GM12874 (cell line): ENCODE measurements at regions not wholly inside any gene's neighbourhood (a gene's known extent, or its start where the extent isn't known, plus 50 kb on each side); places are given as distances from the start of the nearest gene placed in this dataset.
A peak's percentile ranks its signal among the peaks of the same experiment; 100 is the strongest.

Experiments used
- TF ChIP-seq, protein P1 (sequence below): IDR thresholded peaks from 2 replicates; pipeline ENCODE4 v1.5.1; 2011; ENCODE audit warnings: low read depth, mild to moderate bottlenecking, control low read depth, low read length, moderate library complexity; ENCODE audit not compliant: insufficient read depth

DNA sequence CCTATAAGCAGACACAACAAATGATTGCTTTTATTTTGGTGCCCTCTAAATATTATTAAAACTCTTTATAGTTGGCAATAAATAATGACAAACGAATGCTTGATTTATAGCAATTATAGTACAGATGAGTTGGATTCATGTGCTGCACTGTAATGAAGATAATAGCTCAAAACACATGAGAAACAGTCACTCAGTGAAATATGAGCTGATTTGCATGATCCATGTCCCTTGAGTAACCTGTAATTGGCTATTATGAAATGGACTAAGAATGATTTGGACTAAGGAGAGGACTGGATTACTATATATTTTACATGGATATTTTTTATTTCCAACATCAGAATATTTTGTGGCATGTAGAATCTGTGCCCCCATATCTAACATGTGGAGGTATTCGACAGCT lies 365.6 kb upstream of the UBE2E3 start:
- TF ChIP-seq, protein P1, sequence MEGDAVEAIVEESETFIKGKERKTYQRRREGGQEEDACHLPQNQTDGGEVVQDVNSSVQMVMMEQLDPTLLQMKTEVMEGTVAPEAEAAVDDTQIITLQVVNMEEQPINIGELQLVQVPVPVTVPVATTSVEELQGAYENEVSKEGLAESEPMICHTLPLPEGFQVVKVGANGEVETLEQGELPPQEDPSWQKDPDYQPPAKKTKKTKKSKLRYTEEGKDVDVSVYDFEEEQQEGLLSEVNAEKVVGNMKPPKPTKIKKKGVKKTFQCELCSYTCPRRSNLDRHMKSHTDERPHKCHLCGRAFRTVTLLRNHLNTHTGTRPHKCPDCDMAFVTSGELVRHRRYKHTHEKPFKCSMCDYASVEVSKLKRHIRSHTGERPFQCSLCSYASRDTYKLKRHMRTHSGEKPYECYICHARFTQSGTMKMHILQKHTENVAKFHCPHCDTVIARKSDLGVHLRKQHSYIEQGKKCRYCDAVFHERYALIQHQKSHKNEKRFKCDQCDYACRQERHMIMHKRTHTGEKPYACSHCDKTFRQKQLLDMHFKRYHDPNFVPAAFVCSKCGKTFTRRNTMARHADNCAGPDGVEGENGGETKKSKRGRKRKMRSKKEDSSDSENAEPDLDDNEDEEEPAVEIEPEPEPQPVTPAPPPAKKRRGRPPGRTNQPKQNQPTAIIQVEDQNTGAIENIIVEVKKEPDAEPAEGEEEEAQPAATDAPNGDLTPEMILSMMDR, result no peak

DNA sequence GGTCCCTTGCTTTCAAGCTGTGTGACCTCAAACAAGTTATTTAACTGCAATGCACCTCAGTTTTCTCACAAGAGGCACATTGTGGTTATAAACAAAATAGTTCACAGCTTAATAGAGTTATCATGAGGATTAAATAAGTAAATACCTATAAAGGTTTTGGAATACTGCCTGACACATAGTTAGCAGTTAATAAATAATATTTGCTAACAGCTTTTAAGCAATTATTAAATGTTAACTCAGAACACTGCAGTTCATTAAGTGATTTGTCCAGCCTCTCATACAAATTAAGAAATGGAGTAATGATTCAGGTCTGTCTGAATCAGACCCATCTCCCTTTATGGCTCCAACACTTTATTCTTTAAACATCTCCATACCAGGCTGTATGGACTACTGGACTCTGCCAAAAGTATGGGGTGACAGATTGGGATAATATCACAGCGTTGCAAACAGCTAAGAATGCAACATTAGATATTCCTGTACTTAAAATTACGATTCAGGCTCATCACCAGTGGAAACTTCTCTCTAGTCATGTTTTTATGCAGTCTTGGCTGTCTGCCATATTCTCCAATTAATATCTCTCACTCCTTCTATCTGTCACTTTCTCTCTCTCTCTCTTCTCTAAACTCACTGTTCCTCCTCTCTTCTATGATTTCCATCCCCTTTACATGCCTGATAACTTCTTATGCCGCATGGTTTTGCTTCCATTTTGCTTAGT lies 370.6 kb upstream of the UBE2E3 start:
- TF ChIP-seq, protein P1, result no peak

DNA sequence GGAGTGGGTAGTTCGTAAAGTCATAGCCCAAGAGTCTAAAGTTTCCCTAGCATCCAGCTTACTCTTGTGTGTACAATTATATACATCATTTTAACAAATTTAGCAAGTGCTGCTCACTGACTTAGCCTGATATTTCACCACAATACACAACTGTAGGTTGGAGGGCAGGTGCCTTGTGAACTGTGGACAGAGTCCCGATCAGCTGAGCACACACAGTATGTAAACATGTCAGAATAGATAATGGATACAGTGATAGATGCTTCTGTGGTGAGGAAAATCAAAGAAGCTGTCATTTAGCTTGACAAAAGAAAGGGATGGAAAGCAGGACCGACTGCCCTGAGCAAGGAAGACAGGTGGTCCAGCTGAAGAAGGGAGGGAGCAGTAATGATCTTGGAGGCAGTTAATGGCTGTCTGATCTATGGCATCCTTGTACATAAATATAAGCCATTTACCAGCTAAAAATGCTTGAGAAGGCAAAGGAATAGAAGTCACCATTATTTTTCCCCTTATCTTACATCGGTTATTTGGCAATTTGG lies 372.8 kb upstream of the UBE2E3 start:
- TF ChIP-seq, protein P1, result no peak

DNA sequence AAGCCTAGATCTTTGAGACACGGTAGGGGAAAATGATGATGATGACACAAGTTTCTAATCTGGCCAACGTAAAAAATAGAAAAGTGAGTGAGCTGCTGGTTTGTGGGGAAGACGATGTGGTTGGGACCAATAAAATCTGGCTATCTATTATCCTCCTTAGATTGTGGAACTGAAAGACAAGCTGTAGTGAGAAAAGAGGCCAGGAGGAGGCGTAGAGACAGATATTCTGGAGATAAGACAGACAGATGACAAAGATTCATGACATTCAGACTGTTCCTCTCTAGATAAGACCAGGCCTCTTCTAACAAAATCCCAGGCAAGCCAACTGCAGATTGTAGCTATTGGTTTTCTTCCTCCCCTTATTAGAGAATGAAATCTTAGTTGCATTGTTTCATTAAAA lies 376.3 kb upstream of the UBE2E3 start:
- TF ChIP-seq, protein P1, result peak; percentile 33; the same call in 1 of the 2 replicates

DNA sequence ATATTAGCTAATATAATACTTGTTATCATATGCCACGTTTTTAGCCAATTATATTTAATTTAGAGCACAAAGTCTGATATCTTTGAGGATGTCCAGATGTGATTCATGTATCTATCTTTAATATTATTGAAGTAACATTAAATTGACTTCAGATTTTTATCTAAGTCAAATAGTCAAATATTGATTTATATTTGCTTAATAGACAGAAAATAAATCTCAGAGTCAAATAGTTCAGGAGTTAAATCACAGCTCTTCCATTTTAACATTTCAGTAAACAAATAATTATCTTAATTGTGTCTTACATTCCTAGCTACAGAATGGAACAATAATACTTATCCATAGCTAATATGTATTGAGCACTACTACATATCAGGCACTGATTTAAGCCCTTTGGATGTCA lies 379.4 kb upstream of the UBE2E3 start:
- TF ChIP-seq, protein P1, result no peak

DNA sequence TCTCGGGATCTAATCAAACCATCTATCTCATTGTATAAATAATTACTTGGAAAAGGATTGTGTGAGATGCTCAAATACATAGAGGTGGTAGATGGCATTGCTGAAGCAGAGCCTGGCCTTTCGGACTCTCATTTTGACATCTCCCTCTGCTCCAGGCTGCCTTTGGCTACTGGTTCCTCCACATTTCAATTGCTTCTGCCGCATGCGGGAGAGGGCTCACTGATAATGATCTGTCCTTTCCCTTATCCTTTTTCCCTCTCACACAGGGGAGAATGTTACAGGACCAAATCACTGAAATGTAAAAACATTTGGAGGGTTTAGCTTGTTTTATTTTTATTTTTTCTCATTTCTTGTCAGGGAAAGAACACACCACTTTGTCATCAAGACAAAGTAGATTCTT lies 380.6 kb upstream of the UBE2E3 start:
- TF ChIP-seq, protein P1, result no peak

DNA sequence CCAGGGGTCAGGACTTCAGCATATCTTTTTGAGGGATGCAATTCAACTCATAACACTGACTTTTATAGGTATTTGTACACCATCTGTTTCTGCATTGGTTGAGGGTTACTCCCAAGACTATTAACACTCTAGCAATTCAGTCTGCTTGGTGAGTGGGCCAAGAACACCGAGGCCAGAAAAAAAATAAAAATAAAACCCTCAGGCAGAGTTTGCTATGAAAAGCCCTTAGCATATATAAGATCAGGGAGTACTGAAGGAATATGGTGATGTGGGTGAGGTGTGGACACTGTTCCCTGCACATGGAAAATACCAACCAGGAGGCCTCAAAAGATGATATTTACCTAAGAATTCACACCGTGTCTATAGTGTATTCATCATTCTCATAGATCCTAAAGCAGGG lies 383.2 kb upstream of the UBE2E3 start:
- TF ChIP-seq, protein P1, result no peak
